HEK293 (cell line): ENCODE measurements at regions not wholly inside any gene's neighbourhood (a gene's known extent, or its start where the extent isn't known, plus 50 kb on each side); places are given as distances from the start of the nearest gene placed in this dataset.

ENCODE experiments used
- CTCF ChIA-PET: fragments of 350-600 bp; formaldehyde crosslinking; extraction: SDS; loops from one replicate; lab custom pipeline; 2021; ENCODE audit warnings: antibody characterized with exemption; lab: Yijun Ruan, JAX
- POLR2A ChIA-PET: fragments of 300-600 bp; formaldehyde crosslinking; extraction: SDS; loops from one replicate; lab custom pipeline; 2020; ENCODE audit warnings: antibody characterized with exemption, inconsistent platforms; lab: Yijun Ruan, JAX
- H3K27ac ChIP-seq: fragments of 200-500 bp; sonication (Bioruptor generic); 2 replicates; pipeline ENCODE4 v1.5.1; 2014; ENCODE audit warnings: low read depth, low read length, control low read depth, inconsistent platforms; ENCODE audit errors: extremely low read depth
- H3K36me3 ChIP-seq, 2 experiments: fragments of 200-500 bp in 1 of 2; sonication (Bioruptor generic) in 1 of 2; 1 replicate in 1 of 2; 2 replicates in 1 of 2; pipeline ENCODE4 v1.5.1; 2014 to 2017; ENCODE audit warnings: inconsistent platforms in 2 of 2, low read length in 2 of 2; ENCODE audit not compliant: control insufficient read depth in 2 of 2, insufficient read depth in 1 of 2
- H3K4me1 ChIP-seq: fragments of 200-500 bp; sonication (Bioruptor generic); 2 replicates; pipeline ENCODE4 v1.5.1; 2014; ENCODE audit warnings: mild to moderate bottlenecking, low read length, inconsistent platforms; ENCODE audit not compliant: control insufficient read depth, insufficient read depth
- H3K4me3 ChIP-seq: 2 replicates; pipeline ENCODE4 v1.5.1; 2011; ENCODE audit warnings: low read depth, mild to moderate bottlenecking, control low read depth, low read length, moderate library complexity
- H3K9me3 ChIP-seq: fragments of 200-500 bp; sonication (Bioruptor generic); 2 replicates; pipeline ENCODE4 v1.5.1; 2014; ENCODE audit warnings: low read depth, low read length, inconsistent platforms; ENCODE audit not compliant: control insufficient read depth, insufficient read depth
- GLIS2 ChIP-seq: fragments of 450-650 bp; formaldehyde crosslinking; IDR thresholded peaks from 2 replicates; pipeline ENCODE4 v1.5.1; 2016; ENCODE audit warnings: missing biosample characterization, missing genetic modification characterization
- PRDM6 ChIP-seq: fragments of 450-650 bp; formaldehyde crosslinking; IDR thresholded peaks from 2 replicates; pipeline ENCODE4 v1.5.1; 2017; ENCODE audit warnings: missing biosample characterization, missing genetic modification characterization
- RBAK ChIP-seq: fragments of 450-650 bp; formaldehyde crosslinking; IDR thresholded peaks from 2 replicates; pipeline ENCODE4 v1.5.1; 2016; ENCODE audit warnings: missing biosample characterization, missing genetic modification characterization
- YY1 ChIP-seq: fragments of 450-650 bp; formaldehyde crosslinking; IDR thresholded peaks from 2 replicates; pipeline ENCODE4 v1.5.1; 2018; ENCODE audit warnings: missing biosample characterization, missing genetic modification characterization
- ZBTB17 ChIP-seq: fragments of 450-650 bp; formaldehyde crosslinking; IDR thresholded peaks from 2 replicates; pipeline ENCODE4 v1.5.1; 2016; ENCODE audit warnings: missing biosample characterization, missing genetic modification characterization
- ZBTB49 ChIP-seq: fragments of 450-650 bp; formaldehyde crosslinking; IDR thresholded peaks from 2 replicates; pipeline ENCODE4 v1.5.1; 2016; ENCODE audit warnings: missing biosample characterization, missing genetic modification characterization, low read depth
- ZNF184 ChIP-seq: fragments of 450-650 bp; IDR thresholded peaks from 2 replicates; pipeline ENCODE4 v1.5.1; 2018; ENCODE audit warnings: missing biosample characterization, mild to moderate bottlenecking, missing genetic modification characterization
- ZNF302 ChIP-seq: fragments of 450-650 bp; formaldehyde crosslinking; IDR thresholded peaks from 2 replicates; pipeline ENCODE4 v1.5.1; 2016; ENCODE audit warnings: missing biosample characterization, missing genetic modification characterization, low read depth
- ZNF335 ChIP-seq: fragments of 450-650 bp; formaldehyde crosslinking; conservative IDR thresholded peaks from 2 replicates; pipeline ENCODE4 v1.5.1; 2016; ENCODE audit warnings: missing biosample characterization, missing genetic modification characterization
- ZNF350 ChIP-seq: fragments of 450-650 bp; formaldehyde crosslinking; IDR thresholded peaks from 2 replicates; pipeline ENCODE4 v1.5.0; 2017; ENCODE audit warnings: missing biosample characterization, mild to moderate bottlenecking, missing genetic modification characterization
- ZNF366 ChIP-seq: fragments of 450-650 bp; formaldehyde crosslinking; conservative IDR thresholded peaks from 2 replicates; pipeline ENCODE4 v1.5.1; 2016; ENCODE audit warnings: missing biosample characterization, missing genetic modification characterization
- ZNF391 ChIP-seq: fragments of 450-650 bp; formaldehyde crosslinking; IDR thresholded peaks from 2 replicates; pipeline ENCODE4 v1.5.1; 2016; ENCODE audit warnings: low read depth, missing biosample characterization, missing genetic modification characterization, borderline replicate concordance
- ZNF610 ChIP-seq: fragments of 450-650 bp; formaldehyde crosslinking; IDR thresholded peaks from 2 replicates; pipeline ENCODE4 v1.5.1; 2016; ENCODE audit warnings: missing biosample characterization, missing genetic modification characterization, borderline replicate concordance
- ZNF660 ChIP-seq: fragments of 450-650 bp; IDR thresholded peaks from 2 replicates; pipeline ENCODE4 v1.5.1; 2018; ENCODE audit warnings: missing biosample characterization, mild to moderate bottlenecking, missing genetic modification characterization
- TF ChIP-seq, protein P1 (sequence below): fragments of 450-650 bp; formaldehyde crosslinking; IDR thresholded peaks from 2 replicates; pipeline ENCODE4 v1.5.1; 2017; ENCODE audit warnings: missing biosample characterization, missing genetic modification characterization
- TF ChIP-seq, protein P2 (sequence below): fragments of 450-650 bp; formaldehyde crosslinking; IDR thresholded peaks from 2 replicates; pipeline ENCODE4 v1.5.1; 2016; ENCODE audit warnings: missing biosample characterization, missing genetic modification characterization

GRCh38 chr2:118198268-118198667, 110.0 kb downstream of the INSIG2 start:
- TF ChIP-seq PRDM6 (tag by site-specific recombination): no peak
- no peak for TF ChIP-seq ZNF391
- TF ChIP-seq, protein P1, sequence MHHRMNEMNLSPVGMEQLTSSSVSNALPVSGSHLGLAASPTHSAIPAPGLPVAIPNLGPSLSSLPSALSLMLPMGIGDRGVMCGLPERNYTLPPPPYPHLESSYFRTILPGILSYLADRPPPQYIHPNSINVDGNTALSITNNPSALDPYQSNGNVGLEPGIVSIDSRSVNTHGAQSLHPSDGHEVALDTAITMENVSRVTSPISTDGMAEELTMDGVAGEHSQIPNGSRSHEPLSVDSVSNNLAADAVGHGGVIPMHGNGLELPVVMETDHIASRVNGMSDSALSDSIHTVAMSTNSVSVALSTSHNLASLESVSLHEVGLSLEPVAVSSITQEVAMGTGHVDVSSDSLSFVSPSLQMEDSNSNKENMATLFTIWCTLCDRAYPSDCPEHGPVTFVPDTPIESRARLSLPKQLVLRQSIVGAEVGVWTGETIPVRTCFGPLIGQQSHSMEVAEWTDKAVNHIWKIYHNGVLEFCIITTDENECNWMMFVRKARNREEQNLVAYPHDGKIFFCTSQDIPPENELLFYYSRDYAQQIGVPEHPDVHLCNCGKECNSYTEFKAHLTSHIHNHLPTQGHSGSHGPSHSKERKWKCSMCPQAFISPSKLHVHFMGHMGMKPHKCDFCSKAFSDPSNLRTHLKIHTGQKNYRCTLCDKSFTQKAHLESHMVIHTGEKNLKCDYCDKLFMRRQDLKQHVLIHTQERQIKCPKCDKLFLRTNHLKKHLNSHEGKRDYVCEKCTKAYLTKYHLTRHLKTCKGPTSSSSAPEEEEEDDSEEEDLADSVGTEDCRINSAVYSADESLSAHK (tag by site-specific recombination): no peak
- CTCF ChIA-PET: no interaction called here
- POLR2A ChIA-PET: no interaction called here
- no peaks in the 10 kb centered on the region for H3K9me3 ChIP-seq
- H3K4me1 ChIP-seq: no peaks in the 10 kb centered on the region
- no peaks in the 10 kb centered on the region for H3K36me3 ChIP-seq
- no peak overlapping the region for H3K4me3 ChIP-seq
- H3K27ac ChIP-seq: no peak overlapping the region

DNA sequence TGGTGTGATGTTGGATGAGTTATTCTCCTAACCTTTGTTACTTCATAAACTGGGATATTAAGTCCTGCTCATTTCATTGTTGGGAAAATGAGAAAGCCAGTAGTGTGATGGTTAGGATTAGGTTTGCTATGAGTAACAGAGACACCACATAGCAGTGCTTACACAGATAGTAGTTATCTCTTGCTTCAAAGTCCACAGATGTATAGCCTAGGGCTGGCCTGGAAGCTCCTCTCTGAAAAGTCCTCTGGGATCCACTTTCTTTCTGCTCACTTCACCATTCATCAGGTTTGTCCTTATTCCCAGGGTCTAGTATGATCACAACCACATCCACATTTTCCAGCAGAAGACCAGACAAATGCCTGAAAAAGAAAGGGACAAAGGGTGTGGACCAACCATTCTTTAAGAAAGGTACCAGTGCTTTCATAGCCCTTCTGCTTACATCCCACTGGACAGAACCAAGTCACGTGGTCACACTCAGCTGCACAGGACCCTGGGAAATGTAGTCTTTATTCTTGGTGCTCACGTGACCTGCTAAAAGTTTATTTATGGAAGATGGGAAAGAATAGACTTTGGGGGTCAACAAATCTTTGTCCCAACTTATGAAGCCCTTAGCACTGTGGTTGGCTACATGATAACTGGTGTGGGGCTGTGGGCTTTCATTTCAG, 108.9 kb downstream of the INSIG2 start:
- H3K4me3 ChIP-seq: no peak overlapping the region
- ChIA-PET CTCF (interaction anchor here (0.7 kb wide), 1 partner anchor 659 kb away, joined by 3 read pairs; no protein-coding TSS in a partner anchor), POLR2A (no interaction called here)
- TF ChIP-seq RBAK (tag by site-specific recombination) (no peak), ZNF350 (tag by site-specific recombination) (no peak), ZNF366 (tag by site-specific recombination) (no peak), ZBTB17 (tag by site-specific recombination) (no peak), GLIS2 (tag by site-specific recombination) (no peak), ZNF302 (no peak), ZBTB49 (no peak), ZNF610 (tag by site-specific recombination) (no peak), ZNF660 (no peak), ZNF335 (tag by site-specific recombination) (peak; percentile 37), YY1 (tag by site-specific recombination) (no peak), ZNF184 (tag by site-specific recombination) (no peak)
- TF ChIP-seq, protein P2, sequence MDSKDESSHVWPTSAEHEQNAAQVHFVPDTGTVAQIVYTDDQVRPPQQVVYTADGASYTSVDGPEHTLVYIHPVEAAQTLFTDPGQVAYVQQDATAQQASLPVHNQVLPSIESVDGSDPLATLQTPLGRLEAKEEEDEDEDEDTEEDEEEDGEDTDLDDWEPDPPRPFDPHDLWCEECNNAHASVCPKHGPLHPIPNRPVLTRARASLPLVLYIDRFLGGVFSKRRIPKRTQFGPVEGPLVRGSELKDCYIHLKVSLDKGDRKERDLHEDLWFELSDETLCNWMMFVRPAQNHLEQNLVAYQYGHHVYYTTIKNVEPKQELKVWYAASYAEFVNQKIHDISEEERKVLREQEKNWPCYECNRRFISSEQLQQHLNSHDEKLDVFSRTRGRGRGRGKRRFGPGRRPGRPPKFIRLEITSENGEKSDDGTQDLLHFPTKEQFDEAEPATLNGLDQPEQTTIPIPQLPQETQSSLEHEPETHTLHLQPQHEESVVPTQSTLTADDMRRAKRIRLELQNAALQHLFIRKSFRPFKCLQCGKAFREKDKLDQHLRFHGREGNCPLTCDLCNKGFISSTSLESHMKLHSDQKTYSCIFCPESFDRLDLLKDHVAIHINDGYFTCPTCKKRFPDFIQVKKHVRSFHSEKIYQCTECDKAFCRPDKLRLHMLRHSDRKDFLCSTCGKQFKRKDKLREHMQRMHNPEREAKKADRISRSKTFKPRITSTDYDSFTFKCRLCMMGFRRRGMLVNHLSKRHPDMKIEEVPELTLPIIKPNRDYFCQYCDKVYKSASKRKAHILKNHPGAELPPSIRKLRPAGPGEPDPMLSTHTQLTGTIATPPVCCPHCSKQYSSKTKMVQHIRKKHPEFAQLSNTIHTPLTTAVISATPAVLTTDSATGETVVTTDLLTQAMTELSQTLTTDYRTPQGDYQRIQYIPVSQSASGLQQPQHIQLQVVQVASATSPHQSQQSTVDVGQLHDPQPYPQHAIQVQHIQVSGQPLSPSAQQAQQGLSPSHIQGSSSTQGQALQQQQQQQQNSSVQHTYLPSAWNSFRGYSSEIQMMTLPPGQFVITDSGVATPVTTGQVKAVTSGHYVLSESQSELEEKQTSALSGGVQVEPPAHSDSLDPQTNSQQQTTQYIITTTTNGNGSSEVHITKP: 0 out of 2 replicates have a peak, but pooled peaks have one; percentile 21
- no peaks in the 10 kb centered on the region for H3K36me3 ChIP-seq
- no peaks in the 10 kb centered on the region for H3K9me3 ChIP-seq
- H3K27ac ChIP-seq: no peak overlapping the region
- no peaks in the 10 kb centered on the region for H3K4me1 ChIP-seq
